Breast epithelium (tissue), 4 donors: ENCODE measurements at regions not wholly inside any gene's neighbourhood (a gene's known extent, or its start where the extent isn't known, plus 50 kb on each side); places are given as distances from the start of the nearest gene placed in this dataset.

ENCODE experiments used
- DNase-seq, 2 donors: peaks; one replicate each; pipeline ENCODE4 v3.0.0-alpha.2; 2019; ENCODE audit warnings: low spot score in 2 of 2
- H3K27ac ChIP-seq, 2 donors: fragments of 200-600 bp; sonication (generic) in 1 of 2; one replicate each; pipeline ENCODE4 v1.5.1; 2016 to 2019; ENCODE audit warnings: mild to moderate bottlenecking in 1 of 2
- H3K27me3 ChIP-seq, 2 donors: fragments of 200-600 bp; sonication (generic) in 1 of 2; one replicate each; pipeline versions ENCODE4 v1.5.1 to v1.6.0; 2017 to 2019; ENCODE audit warnings: control low read depth in 1 of 2, mild to moderate bottlenecking in 1 of 2
- H3K36me3 ChIP-seq: fragments of 200-600 bp; one replicate; pipeline ENCODE4 v1.5.1; 2019
- H3K4me1 ChIP-seq, 2 donors: fragments of 200-600 bp; sonication (generic); one replicate each; pipeline ENCODE4 v1.5.1; 2016 to 2019; ENCODE audit warnings: control low read depth in 1 of 2
- H3K4me3 ChIP-seq, 3 donors: fragments of 200-600 bp; sonication (generic); 1 replicate in 2 of 3; 2 replicates in 1 of 3; pipeline ENCODE4 v1.5.1; 2016 to 2019; ENCODE audit warnings: mild to moderate bottlenecking in 3 of 3, moderate library complexity in 2 of 3
- H3K9me3 ChIP-seq, 2 donors: fragments of 200-600 bp; sonication (generic) in 1 of 2; one replicate each; pipeline ENCODE4 v1.5.1; 2016 to 2019; ENCODE audit warnings: control low read depth in 1 of 2
- CTCF ChIP-seq, 3 donors: fragments of 450-650 bp; IDR thresholded peaks; one replicate each; pipeline ENCODE4 v1.5.1; 2016 to 2017; ENCODE audit warnings: antibody characterized with exemption in 3 of 3, mild to moderate bottlenecking in 3 of 3, moderate library complexity in 3 of 3
- POLR2A ChIP-seq: fragments of 450-650 bp; IDR thresholded peaks from one replicate; pipeline ENCODE4 v1.6.1; 2016; ENCODE audit warnings: antibody characterized with exemption, mild to moderate bottlenecking, moderate library complexity
- POLR2AphosphoS5 ChIP-seq, 3 donors: sonication (generic); formaldehyde crosslinking; IDR thresholded peaks; one replicate each; pipeline ENCODE4 v1.6.1; 2017; ENCODE audit warnings: antibody characterized with exemption in 3 of 3
- intact Hi-C: fragments of 100-400 bp; cut with DNase I; formaldehyde crosslinking; loops from one replicate; pipeline ENCODE4 v1.15.1; 2023; ENCODE audit warnings: low total_unique reads

GRCh38 chr9:31377358-31377757, 1007.1 kb upstream of the ACO1 start:
- intact Hi-C loops = no loop called here

GRCh38 chr9:31388660-31389059, 995.8 kb upstream of the ACO1 start:
- H3K27ac ChIP-seq = no peak overlapping the region
- no peaks in the 10 kb centered on the region for H3K36me3 ChIP-seq
- no peaks in the 10 kb centered on the region for H3K4me1 ChIP-seq
- TF ChIP-seq POLR2A = no peak
- no peak for TF ChIP-seq CTCF (IDR thresholded peaks at IDR 0.05)
- no peak for TF ChIP-seq POLR2AphosphoS5 (IDR thresholded peaks at IDR 0.05)
- no peak overlapping the region for H3K4me3 ChIP-seq
- no peaks in the 10 kb centered on the region for H3K9me3 ChIP-seq
- H3K27me3 ChIP-seq = no peaks in the 10 kb centered on the region
- intact Hi-C loops = no loop called here
- no peak for DNase-seq

More at GRCh38 chr9:31377358-31377757, 1007.1 kb upstream of the ACO1 start:
- H3K36me3 ChIP-seq = no peaks in the 10 kb centered on the region
- no peak overlapping the region for H3K4me3 ChIP-seq
- H3K4me1 ChIP-seq = no peaks in the 10 kb centered on the region
- no peak overlapping the region for H3K27ac ChIP-seq
- DNase-seq = no peak
- H3K27me3 ChIP-seq = no peaks in the 10 kb centered on the region
- H3K9me3 ChIP-seq = no peaks in the 10 kb centered on the region
- no peak for TF ChIP-seq CTCF (IDR thresholded peaks at IDR 0.05)
- TF ChIP-seq POLR2A = no peak
- TF ChIP-seq POLR2AphosphoS5 (IDR thresholded peaks at IDR 0.05) = no peak

- TF ChIP-seq POLR2A (no peak), CTCF (IDR thresholded peaks at IDR 0.05) (no peak), POLR2AphosphoS5 (IDR thresholded peaks at IDR 0.05) (no peak)
- no peaks in the 10 kb centered on the region for H3K9me3 ChIP-seq
- DNase-seq = no peak
- no peaks in the 10 kb centered on the region for H3K4me1 ChIP-seq
- no peaks in the 10 kb centered on the region for H3K36me3 ChIP-seq
- H3K4me3 ChIP-seq = no peak overlapping the region
- intact Hi-C loops = no loop called here
- H3K27ac ChIP-seq = no peak overlapping the region
- H3K27me3 ChIP-seq = no peaks in the 10 kb centered on the region
Measured at GRCh38 chr9:31389075-31389474, 995.4 kb upstream of the ACO1 start.

GRCh38 chr9:31390403-31391025, 993.9 kb upstream of the ACO1 start:
- H3K36me3 ChIP-seq = no peaks in the 10 kb centered on the region
- H3K9me3 ChIP-seq = no peaks in the 10 kb centered on the region
- TF ChIP-seq POLR2AphosphoS5 (IDR thresholded peaks at IDR 0.05) (no peak), POLR2A (no peak), CTCF (IDR thresholded peaks at IDR 0.05) (no peak)
- H3K27ac ChIP-seq = no peak overlapping the region
- no peak for DNase-seq
- intact Hi-C loops = no loop called here
- no peaks in the 10 kb centered on the region for H3K4me1 ChIP-seq
- no peaks in the 10 kb centered on the region for H3K27me3 ChIP-seq
- no peak overlapping the region for H3K4me3 ChIP-seq

GRCh38 chr9:31393240-31393639, 991.2 kb upstream of the ACO1 start:
- H3K9me3 ChIP-seq = no peaks in the 10 kb centered on the region
- no peak overlapping the region for H3K4me3 ChIP-seq
- TF ChIP-seq CTCF (IDR thresholded peaks at IDR 0.05) = no peak
- TF ChIP-seq POLR2AphosphoS5 (IDR thresholded peaks at IDR 0.05) = no peak
- TF ChIP-seq POLR2A = no peak
- no peak overlapping the region for H3K27ac ChIP-seq
- H3K27me3 ChIP-seq = no peaks in the 10 kb centered on the region
- intact Hi-C loops = no loop called here
- no peaks in the 10 kb centered on the region for H3K4me1 ChIP-seq
- no peaks in the 10 kb centered on the region for H3K36me3 ChIP-seq
- no peak for DNase-seq
